HG03060 (cell line): ENCODE measurements at regions not wholly inside any gene's neighbourhood (a gene's known extent, or its start where the extent isn't known, plus 50 kb on each side); places are given as distances from the start of the nearest gene placed in this dataset.
"Not testable (repeated sequence)": the region's sequence is repeated elsewhere in the genome, so short reads cannot be mapped to it uniquely, and the experiment has no call there.

Source experiments
- ATAC-seq: cut with Tn5 transposase; IDR thresholded peaks from one replicate; pipeline ENCODE4 v1.9.1; 2021; ENCODE audit warnings: low read depth, moderate number of reproducible peaks; ENCODE audit not compliant: unreplicated experiment

DNA sequence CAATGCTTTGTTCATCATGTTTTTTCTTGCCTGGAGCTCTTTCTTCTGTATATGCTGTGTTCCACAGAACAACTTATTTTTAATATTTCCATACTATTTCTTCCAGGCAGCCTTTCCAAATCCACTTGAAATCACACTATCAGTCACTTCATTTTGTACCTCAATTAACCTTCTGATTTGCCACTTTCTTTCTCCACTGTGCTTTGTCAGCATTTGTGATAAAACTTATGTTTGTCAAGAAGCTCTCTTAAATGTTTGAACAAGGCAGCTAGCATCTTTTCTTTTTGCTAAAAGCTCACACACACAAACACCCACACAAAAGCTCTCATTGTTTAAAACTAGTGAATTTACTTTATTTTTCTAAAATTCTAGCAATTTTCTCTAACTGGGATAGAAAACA lies 2014.7 kb upstream of the RAG2 start:
- no peak for ATAC-seq

DNA sequence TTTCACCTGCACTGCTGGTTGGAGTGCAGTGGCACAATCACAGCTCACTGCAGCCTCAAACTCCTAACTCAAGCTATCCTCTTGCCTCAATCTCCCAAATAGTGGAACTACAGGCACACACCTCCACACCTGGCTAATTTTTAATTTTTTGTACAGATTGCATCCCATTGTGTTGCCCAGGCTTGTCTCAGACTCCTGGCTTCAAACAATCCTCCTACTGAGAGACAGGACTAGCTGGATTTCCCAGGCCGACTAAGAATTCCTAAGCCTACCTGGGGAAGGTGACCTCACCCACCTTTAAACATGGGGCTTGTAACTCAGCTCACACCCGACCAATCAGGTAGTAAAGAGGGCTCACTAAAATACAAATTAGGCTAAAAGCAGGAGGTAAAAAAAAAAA lies 2003.3 kb upstream of the RAG2 start:
- not testable (repeated sequence) for ATAC-seq

DNA sequence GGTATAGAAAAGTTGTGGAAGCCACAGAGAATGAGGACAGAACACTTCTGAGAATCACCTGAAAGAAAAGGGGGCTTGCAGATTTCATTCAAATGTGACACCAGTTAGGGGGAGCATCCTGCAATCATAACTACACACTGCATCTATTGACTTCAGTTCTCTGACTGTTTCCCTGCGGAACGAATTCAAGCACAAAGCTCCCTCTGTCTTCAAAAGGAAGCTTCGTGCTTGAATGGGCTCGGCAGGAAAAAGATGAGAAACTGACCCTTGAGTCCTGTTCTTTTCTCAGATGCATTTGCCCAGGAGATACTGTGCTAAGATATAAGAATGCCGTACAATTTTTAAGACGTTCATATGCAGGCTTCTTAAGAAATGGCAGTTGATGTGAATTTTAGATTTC lies 2000.4 kb upstream of the RAG2 start:
- no peak for ATAC-seq

DNA sequence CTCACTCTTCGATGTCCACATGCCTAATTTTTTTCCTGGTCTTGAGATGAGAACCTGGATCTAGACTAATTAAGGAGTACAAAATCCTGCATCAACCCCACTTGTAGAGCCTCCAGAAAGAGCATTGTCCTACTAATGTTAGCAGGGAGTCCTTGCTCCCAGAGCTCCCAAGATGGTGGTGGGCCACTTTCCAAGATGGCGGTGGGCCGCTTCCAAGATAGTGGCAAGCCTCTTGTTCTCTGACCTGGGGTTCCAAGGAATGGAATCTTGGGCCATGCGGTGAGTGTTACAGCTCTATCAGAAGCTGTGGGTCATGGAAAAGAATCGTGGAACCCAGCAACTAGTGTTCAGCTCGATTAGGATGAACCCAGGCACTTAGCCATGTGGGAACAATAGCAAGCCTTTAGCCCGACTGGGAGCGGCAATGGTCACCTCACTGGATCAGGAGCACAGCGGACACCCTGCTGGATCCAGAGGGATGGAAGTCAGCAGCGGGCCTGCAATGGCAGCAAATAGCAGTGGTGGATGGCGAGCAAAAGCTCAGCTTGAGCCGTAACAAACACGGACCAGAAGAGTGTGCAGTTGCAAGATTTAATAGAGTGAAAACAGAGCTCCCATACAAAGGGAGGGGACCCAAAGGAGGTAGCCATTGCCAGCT lies 1997.5 kb upstream of the RAG2 start:
- ATAC-seq, result not testable (repeated sequence)

DNA sequence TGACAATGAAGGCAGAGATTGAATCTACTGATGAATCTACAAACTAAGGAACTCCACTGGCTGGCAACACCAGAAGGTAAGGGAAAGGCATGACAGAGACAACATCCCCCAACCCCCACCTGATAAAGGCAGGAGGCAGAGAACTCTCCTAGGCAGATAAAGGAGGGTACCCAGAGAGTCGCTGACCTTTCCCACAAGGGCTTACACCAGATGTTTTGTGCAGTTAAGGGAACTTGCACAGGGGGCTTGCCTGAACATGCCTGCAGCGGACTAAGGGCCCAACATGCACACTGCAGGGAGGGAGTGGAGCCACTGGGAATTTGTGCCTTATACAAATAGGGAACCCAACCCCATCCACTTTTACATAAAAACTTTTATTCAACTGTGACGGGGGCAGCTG lies 1996.9 kb upstream of the RAG2 start:
- no peak for ATAC-seq

DNA sequence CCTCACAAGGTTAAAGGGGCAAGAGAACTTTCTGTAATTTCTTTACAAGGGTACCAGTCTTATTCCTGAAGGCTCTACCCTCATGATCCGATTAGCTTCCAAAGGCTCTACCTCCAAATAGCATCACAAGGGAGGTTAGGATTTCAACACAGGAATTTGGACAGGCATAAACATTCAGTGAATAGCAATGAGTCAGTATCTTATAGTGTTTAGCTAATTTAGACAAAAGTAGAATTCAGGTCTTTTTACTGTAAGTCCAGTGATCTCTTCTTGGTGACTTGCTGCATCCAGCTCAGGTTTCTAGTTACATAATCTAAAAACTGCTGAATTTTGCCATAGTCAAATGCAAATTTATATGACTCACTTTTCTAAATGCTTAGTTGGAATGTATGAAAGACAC lies 1995.6 kb upstream of the RAG2 start:
- ATAC-seq, result no peak

DNA sequence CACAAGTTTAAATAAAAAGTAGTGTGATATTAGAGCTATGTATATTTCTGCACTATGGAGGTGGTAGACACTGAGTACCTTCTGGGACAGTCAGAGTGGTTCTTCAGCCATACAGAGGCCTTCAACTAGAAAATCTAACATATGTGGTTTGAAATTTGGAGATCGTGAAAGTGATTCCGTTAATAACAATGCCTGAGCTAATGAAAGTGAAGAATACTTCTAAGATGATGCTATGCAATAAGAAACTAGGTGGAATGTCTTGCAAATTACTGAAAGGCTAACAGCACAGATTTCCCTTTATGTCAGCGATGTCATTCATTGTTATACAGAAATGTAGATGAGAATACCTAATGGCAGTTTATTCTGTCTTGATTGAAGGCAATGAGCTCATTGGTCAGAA lies 1984.7 kb upstream of the RAG2 start:
- ATAC-seq, result no peak

DNA sequence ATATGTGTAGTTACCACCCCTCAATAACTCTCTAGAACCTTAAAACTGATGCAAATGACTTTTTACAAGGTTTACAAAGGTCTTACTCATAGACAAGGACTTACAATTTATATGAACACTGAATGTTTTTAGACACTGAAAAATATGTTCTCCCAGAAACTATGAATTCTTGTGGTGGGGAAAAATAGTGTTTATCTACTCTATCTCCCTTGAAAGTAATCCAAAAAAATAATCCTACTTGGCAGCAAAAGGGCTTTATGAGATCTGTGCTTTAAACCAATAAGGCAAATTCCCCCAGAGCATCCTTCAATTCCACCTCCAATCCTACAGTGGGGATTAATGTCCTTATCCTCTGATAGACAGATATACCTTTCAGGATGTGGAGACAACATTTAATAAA lies 1984.1 kb upstream of the RAG2 start:
- no peak for ATAC-seq

DNA sequence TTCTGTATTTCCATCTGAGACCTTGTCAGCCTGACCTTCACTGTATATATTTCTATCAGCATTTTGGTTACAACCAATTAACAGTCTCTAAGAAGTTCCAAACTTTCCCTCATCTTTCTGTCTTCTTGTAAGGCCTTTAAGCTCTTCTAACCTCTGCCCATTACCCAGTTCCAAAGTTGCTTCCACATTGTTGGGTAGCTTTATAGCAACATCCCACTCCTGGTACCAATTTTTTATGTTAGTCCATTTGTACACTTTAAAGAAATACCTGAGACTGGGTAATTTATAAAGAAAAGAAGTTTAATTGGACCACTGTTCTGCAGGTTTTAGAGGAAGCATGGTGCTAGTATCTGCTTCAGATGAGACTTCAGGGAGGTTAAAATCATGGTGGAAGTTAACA lies 1979.7 kb upstream of the RAG2 start:
- no peak for ATAC-seq

DNA sequence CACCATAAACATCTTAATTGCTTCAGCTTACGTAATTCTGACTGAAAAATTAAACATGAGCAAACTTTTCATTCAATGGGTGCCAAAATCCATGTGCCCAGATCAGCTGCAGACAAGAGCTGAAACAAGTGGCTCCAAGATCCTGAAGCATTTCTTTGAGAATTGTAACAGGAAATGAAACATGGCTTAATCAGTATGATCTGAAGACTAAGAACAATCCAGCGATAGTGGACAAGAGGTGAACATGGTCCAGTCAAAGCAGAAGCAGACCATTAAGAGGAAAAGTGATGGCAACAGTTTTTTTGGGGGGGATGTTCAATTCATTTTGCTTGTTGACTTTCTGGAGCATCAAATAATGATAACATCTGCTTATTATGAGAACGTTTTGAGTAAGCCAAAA lies 1964.5 kb upstream of the RAG2 start:
- no peak for ATAC-seq

DNA sequence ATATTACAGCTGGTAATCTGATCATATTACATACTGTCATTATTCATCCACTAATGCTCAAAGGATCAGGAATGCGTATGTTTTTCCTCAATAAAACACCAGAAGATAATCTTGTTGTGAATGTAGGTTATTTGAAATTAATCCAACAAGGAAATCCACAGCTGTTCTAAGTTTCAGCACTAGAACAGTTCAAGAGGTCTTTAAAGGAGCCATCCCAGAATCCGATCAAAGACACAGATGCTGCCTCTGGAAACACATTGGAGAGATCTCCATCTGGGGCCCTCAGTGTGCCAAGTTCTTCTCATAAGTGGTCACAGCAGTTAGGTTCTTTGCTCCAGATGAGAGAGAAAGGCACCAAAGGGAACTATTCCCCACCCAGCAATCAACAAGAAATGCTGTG lies 1955.1 kb upstream of the RAG2 start:
- ATAC-seq, result no peak

DNA sequence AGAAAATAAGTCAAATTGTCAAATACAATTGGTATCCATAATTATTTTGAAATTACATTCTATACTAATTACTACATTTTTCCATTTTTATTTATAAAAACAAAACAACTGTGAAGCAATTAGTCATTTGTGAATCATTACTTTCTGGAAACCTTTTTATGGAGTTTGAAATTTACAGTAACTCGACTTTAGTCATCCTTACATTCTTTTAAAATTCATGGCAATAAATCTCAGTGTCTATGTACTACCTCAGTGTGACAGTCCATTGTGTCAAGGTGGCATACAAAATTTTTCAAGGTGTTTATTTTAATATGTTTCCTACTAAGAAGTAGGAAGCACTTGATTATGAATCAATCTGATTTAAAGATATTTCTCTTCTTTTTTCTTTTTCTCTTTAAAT lies 1949.4 kb upstream of the RAG2 start:
- no peak for ATAC-seq

DNA sequence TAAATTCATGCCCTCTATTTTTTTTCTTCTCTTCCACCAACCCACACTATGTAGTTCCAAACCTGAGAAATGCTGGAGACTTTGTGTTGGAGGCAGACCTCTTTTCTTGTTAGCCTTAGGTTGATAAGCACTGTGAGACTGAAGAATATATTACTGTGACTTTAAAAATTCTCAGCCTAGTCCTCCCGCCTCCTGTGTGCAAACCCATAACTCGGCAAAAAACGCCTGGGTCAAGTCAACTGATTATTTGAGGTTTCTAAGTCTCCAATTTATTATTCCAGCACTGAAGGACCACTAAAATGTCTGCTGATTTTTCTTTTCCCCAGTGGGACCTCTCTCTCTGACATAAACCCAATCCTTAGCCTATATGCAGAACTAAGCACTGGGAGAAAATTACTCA lies 1946.0 kb upstream of the RAG2 start:
- ATAC-seq, result no peak

DNA sequence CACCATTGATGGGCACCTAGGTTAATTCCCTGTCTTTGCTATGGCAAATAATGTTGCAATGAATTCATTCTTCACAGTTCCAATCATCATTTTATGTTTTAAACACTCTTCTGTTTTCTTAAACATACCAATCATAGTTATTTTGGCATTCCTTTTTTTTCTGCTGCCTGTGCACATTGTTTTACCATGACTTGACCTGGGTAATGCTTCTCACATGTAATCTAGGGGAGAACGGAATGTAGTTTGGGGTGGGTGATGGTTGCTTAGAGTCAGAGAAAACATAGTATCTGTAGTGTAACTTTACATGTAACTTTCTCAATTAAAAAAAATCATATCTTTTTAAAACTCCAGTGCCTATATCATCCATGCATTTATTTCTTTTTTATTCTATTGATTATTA lies 1945.3 kb upstream of the RAG2 start:
- no peak for ATAC-seq

DNA sequence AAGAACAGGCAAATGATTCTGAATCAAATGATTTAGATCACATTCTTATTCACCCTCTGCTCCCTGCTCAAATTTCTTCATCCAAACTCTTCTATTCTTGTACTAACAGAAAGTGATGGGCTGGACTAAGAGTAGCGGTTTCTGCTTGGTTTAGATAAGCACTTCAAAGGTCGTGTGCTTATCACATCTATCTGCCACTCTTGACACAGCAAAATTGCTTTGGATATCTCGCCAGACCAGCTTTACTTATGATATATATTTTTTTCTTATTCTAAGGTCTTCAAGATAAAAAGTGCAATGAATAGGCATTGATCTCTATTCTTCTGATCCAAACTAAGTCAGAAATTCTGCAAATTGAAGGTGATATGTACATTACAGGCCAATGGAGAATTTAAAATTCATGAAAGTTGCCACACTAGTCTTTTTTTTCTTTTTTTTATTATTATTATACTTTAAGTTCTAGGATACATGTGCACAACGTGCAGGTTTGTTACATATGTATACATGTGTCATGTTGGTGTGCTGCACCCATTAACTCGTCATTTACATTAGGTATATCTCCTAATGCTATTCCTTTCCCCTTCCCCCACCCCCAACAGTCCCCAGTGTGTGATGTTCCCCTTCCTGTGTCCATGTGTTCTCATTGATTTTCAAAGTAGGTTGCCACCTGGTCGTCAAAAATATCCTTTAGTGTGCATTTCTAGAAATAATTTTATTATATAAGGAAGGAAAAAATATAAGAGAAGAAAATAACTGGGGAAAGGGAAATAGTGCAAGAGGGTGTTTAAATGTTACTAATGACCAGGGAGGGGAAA lies 1941.0 kb upstream of the RAG2 start:
- ATAC-seq, result no peak

DNA sequence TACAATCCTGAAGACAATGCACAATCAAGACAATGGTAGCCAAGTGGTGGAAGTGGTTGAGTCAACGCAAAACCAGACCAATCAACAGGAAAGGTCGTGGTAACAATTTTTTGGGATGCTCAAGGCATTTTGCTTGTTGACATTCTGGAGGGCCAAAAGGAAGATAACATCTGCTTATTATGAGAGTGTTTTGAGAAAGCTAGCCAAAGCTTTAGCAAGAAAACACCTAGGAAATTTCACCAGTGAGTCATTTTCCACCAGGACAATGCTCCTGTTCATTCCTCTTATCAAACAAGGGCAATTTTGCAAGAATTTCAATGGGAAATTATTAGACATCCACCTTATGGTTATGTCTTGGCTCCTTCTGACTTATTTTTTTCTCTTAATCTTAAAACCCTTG lies 1932.2 kb upstream of the RAG2 start:
- no peak for ATAC-seq

DNA sequence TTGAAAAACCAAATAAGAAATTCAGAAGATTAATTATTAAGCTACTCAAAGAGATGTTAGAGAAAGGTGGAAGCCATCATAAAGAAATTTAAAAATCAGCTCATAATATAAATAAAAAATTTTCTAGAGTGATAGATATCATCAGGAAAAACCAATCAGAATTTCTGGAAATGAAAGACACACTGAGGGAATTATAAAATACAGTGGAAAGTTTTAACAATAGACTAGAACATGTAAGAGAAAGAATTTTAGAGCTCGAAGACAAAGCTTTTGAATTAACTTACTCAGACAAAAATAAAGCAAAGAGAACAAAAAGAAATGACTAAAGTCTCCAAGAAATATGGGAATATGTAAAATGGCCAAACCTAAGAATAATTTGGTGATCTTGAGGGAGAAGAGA lies 1926.9 kb upstream of the RAG2 start:
- no peak for ATAC-seq

DNA sequence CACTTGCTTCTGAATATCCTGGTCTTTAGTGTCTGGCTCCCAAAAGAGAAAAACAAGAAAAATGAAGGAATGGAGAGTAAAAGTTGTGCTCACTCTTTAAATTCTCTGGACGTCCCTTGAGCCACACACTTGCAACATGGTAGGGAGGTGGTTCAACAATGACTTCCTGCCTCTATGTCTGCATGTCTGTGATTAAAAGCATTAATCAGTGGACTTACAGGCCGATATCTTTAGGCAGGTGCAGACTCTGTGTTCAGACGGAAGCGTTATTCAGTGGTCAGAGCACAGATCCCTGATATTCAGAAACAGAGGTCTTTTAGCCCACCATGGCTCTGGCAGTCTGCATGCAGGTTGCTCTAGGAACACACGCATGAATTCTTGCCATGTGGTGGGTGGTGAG lies 1920.0 kb upstream of the RAG2 start:
- ATAC-seq, result no peak

DNA sequence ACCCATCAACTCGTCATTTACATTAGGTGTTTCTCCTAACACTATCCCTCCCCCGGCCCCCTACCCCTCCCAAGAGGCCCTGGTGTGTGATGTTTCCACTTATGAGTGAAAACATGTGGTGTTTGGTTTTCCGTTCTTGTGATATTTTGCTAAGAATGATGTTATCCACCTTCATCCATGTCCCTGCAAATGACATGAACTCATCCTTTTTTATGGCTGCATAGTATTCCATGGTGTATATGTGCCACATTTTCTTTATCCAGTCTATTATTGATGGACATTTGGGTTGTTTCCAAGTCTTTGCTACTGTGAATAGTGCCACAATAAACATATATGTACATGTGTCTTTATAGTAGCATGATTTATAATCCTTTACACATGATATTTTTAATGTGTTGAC lies 1914.8 kb upstream of the RAG2 start:
- not testable (repeated sequence) for ATAC-seq

DNA sequence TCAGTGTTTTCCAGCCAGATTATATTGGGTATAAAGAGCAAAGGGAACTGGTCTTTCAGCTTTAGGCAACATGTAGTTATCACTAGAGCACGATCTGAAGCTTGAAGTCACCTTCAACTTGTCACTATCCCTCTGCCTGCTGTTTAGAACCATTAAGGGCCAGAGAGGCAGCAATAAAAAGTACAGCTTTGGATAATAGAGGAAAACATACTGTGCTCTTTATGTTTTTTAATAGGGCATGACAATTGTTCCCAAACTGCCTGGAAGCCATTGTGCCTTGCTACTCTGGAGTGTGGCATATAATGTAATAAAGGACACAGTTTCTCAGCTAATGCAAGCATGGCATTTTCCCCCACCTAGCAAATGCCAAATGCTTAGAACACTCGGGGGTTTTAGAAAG lies 1912.0 kb upstream of the RAG2 start:
- no peak for ATAC-seq

DNA sequence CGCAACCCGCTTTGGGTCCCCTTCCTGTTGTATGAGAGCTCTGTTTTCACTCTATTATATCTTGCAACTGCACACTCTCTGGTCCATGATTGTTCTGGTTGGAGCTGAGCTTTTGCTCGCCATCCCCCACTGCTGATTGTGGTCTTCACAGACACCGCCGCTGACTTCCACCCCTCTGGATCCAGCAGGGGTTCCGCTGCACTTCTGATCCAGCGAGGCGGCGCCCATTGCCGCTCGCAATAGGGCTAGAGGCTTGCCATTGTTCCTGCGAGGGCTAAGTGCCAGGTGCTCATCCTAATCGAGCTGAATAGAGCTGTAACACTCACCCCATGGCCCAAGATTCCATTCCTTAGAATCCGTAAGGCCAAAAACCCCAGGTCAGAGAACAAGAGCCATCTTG lies 1905.8 kb upstream of the RAG2 start:
- ATAC-seq, result no peak

DNA sequence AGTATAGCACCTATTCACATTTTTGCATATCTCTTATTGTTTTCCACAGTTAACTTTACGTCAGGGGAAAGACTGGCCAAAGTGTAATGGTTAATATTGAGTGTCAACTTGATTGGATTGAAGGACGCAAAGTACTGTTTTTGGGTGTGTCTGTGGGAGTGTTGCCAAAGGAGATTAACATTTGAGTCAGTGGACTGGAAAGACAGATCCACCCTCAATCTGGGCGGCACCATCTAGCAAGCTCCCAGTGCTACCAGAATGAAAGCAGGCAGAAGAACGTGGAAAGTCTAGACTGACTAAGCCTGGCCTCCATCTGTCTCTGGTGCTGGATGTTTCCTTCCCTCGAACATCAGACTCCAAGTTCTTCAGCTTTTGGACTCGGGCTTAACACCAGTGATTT lies 1900.7 kb upstream of the RAG2 start:
- no peak for ATAC-seq
